ENCODE measurements at regions not wholly inside any gene's neighbourhood (a gene's known extent, or its start where the extent isn't known, plus 50 kb on each side); places are given as distances from the start of the nearest gene placed in this dataset.

DNA sequence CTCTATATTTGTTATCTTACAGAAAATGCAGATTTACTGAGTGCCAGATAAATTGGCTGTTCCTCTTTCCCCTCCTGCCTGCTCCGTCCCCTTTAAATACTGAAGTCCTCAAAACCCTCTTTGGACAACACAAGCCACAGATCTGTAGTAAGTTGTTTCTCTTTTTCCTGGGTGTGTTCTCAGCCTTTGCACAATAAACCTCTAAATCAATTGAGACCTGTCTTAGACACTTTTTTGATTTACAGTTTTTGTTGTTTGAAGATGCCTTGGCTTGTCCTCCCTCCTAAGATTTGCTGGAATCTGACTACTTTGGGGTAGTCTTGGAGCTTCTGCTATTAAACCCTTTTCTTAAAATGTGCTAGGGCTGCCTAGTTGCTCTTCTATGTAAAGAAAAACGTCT is 60.9 kb upstream of the EIF2S2 start:
- Histone ChIP-seq H3K36me3 (ENCODE audit: control insufficient read depth, insufficient read depth, low read length) (no peaks in the 10 kb centered on the region), H3K9me3 (ENCODE audit: control insufficient read depth, insufficient read depth, low read length) (no peaks in the 10 kb centered on the region), H3K4me1 (ENCODE audit: control insufficient read depth, insufficient read depth, low read length) (no peaks in the 10 kb centered on the region), H3K27me3 (ENCODE audit: control insufficient read depth, insufficient read depth, low read length) (no peaks in the 10 kb centered on the region), H3K4me3 (ENCODE audit: low read length) (no peak overlapping the region), H3K27ac (ENCODE audit: low read length) (no peak overlapping the region)
- H3K4me1 Mint-ChIP-seq, result no peaks in the 10 kb centered on the region
- intact Hi-C loops (cut with micrococcal nuclease), result no loop called here
- ATAC-seq, result no peak
- TF ChIP-seq, protein P1, sequence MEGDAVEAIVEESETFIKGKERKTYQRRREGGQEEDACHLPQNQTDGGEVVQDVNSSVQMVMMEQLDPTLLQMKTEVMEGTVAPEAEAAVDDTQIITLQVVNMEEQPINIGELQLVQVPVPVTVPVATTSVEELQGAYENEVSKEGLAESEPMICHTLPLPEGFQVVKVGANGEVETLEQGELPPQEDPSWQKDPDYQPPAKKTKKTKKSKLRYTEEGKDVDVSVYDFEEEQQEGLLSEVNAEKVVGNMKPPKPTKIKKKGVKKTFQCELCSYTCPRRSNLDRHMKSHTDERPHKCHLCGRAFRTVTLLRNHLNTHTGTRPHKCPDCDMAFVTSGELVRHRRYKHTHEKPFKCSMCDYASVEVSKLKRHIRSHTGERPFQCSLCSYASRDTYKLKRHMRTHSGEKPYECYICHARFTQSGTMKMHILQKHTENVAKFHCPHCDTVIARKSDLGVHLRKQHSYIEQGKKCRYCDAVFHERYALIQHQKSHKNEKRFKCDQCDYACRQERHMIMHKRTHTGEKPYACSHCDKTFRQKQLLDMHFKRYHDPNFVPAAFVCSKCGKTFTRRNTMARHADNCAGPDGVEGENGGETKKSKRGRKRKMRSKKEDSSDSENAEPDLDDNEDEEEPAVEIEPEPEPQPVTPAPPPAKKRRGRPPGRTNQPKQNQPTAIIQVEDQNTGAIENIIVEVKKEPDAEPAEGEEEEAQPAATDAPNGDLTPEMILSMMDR (IDR thresholded peaks at IDR 0.05), result no peak
- H3K9me3 Mint-ChIP-seq, result no peaks in the 10 kb centered on the region
- H3K27ac Mint-ChIP-seq, result no peak overlapping the region
- DNase-seq, result no peak
- H3K36me3 Mint-ChIP-seq, result no peaks in the 10 kb centered on the region
- WGBS (ENCODE audit: insufficient coverage), result 100% methylated on average over 1 of the region's 2 CpGs
- peaks cover 0 to 3% of the 10 kb centered on the region in 2 donors for H3K27me3 Mint-ChIP-seq (ENCODE audit: low read depth in 2 of 2)
- H3K4me3 Mint-ChIP-seq, result no peak overlapping the region

DNA sequence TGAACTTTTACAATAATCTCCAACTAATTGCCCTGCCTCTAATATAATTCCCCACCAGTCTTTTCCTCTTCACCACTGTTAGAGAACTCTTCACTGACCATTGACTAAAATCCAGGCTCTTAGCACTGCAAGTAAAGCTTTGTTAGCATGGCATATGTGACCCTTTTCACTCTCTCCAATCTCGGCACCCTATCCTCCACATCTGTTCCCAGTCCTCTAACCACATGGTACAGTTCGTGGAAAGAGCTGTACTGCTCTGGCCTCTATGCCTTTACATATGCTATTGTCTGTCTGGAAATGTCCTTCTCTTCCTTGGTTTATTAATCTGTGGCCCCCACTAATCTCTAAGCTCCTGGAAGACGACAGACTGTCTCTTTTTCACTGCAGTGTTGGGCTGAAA is 63.0 kb upstream of the EIF2S2 start:
- ATAC-seq (no peak), DNase-seq (no peak)
- H3K27ac Mint-ChIP-seq, result no peak overlapping the region
- H3K9me3 ChIP-seq (ENCODE audit: control insufficient read depth, insufficient read depth, low read length), result no peaks in the 10 kb centered on the region
- H3K36me3 ChIP-seq (ENCODE audit: control insufficient read depth, insufficient read depth, low read length), result no peaks in the 10 kb centered on the region
- no peak overlapping the region for H3K4me3 Mint-ChIP-seq
- no peaks in the 10 kb centered on the region for H3K27me3 ChIP-seq (ENCODE audit: control insufficient read depth, insufficient read depth, low read length)
- no peaks in the 10 kb centered on the region for H3K36me3 Mint-ChIP-seq
- H3K9me3 Mint-ChIP-seq, result no peaks in the 10 kb centered on the region
- TF ChIP-seq, protein P1 (IDR thresholded peaks at IDR 0.05), result no peak
- no peaks in the 10 kb centered on the region for H3K4me1 Mint-ChIP-seq
- no peaks in the 10 kb centered on the region for H3K4me1 ChIP-seq (ENCODE audit: control insufficient read depth, insufficient read depth, low read length)
- peaks cover 0 to 6% of the 10 kb centered on the region in 2 donors for H3K27me3 Mint-ChIP-seq (ENCODE audit: low read depth in 2 of 2)
- H3K4me3 ChIP-seq (ENCODE audit: low read length), result no peak overlapping the region
- intact Hi-C loops (cut with micrococcal nuclease), result no loop called here
- H3K27ac ChIP-seq (ENCODE audit: low read length), result no peak overlapping the region
- 71% methylated on average over 3 of the region's 3 CpGs for WGBS (ENCODE audit: insufficient coverage)

DNA sequence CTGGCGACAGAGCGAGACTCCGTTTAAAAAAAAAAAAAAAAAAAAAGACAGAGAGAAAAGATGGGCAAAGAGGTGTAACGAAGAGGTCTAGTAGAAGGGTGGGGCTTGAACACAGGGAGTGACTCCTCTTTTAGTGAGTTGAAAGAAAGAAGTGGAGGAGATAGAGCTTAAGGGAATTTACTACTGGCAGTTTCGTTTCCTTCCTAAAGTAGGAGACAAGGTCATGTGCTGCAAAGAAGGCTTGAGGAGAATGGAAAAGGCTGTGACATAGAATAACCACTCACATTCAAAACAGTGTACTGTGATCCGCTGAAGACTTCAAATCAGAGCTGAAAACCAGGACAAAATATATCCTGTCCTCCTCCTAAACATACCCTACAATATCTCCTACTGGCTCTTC is 63.8 kb upstream of the EIF2S2 start:
- ATAC-seq, result no peak
- no peak overlapping the region for H3K4me3 Mint-ChIP-seq
- no peaks in the 10 kb centered on the region for H3K4me1 ChIP-seq (ENCODE audit: control insufficient read depth, insufficient read depth, low read length)

GRCh38 chr20:34177052-34177451 is 64.2 kb upstream of the ASIP start:
- Mint-ChIP-seq H3K4me3 (no peak overlapping the region), H3K9me3 (no peaks in the 10 kb centered on the region), H3K27me3 (ENCODE audit: low read depth in 2 of 2) (peaks cover 2 to 8% of the 10 kb centered on the region in 2 donors), H3K36me3 (no peaks in the 10 kb centered on the region), H3K27ac (no peak overlapping the region), H3K4me1 (no peaks in the 10 kb centered on the region)
- no peaks in the 10 kb centered on the region for H3K4me1 ChIP-seq (ENCODE audit: control insufficient read depth, insufficient read depth, low read length)
- TF ChIP-seq, protein P1 (IDR thresholded peaks at IDR 0.05), result no peak
- intact Hi-C loops (cut with micrococcal nuclease), result no loop called here
- H3K27ac ChIP-seq (ENCODE audit: low read length), result no peak overlapping the region
- H3K36me3 ChIP-seq (ENCODE audit: control insufficient read depth, insufficient read depth, low read length), result no peaks in the 10 kb centered on the region
- no peak overlapping the region for H3K4me3 ChIP-seq (ENCODE audit: low read length)
- WGBS (ENCODE audit: insufficient coverage), result 100% methylated on average over 2 of the region's 3 CpGs
- DNase-seq (no peak), ATAC-seq (no peak)
- no peaks in the 10 kb centered on the region for H3K9me3 ChIP-seq (ENCODE audit: control insufficient read depth, insufficient read depth, low read length)
- H3K27me3 ChIP-seq (ENCODE audit: control insufficient read depth, insufficient read depth, low read length), result no peaks in the 10 kb centered on the region

More for the DNA sequence above, 63.8 kb upstream of the EIF2S2 start:
- Mint-ChIP-seq H3K9me3 (no peaks in the 10 kb centered on the region), H3K27me3 (ENCODE audit: low read depth in 2 of 2) (peaks cover 1 to 2% of the 10 kb centered on the region in 2 donors), H3K36me3 (no peaks in the 10 kb centered on the region), H3K27ac (no peak overlapping the region), H3K4me1 (no peaks in the 10 kb centered on the region)
- DNase-seq, result no peak
- TF ChIP-seq, protein P1 (IDR thresholded peaks at IDR 0.05), result no peak
- WGBS (ENCODE audit: insufficient coverage), result 94% methylated on average over 5 of the region's 6 CpGs
- Histone ChIP-seq H3K27me3 (ENCODE audit: control insufficient read depth, insufficient read depth, low read length) (no peaks in the 10 kb centered on the region), H3K27ac (ENCODE audit: low read length) (no peak overlapping the region), H3K9me3 (ENCODE audit: control insufficient read depth, insufficient read depth, low read length) (no peaks in the 10 kb centered on the region), H3K36me3 (ENCODE audit: control insufficient read depth, insufficient read depth, low read length) (no peaks in the 10 kb centered on the region), H3K4me3 (ENCODE audit: low read length) (no peak overlapping the region)
- intact Hi-C loops (cut with micrococcal nuclease), result no loop called here
